ENCODE measurements at regions not wholly inside any gene's neighbourhood (a gene's known extent, or its start where the extent isn't known, plus 50 kb on each side); places are given as distances from the start of the nearest gene placed in this dataset.

GRCh38 chr15:29624271-29624670 is 198.0 kb downstream of the TJP1 start:
- DNase-seq (ENCODE audit: low spot score) = no peak
- no peak for TF ChIP-seq CTCF (IDR thresholded peaks at IDR 0.05)
- no peaks in the 10 kb centered on the region for H3K4me1 ChIP-seq
- H3K27me3 ChIP-seq = no peaks in the 10 kb centered on the region
- no peak overlapping the region for H3K4me3 ChIP-seq
- no peaks in the 10 kb centered on the region for H3K9me3 ChIP-seq
- no peak overlapping the region for H3K27ac ChIP-seq
- no peaks in the 10 kb centered on the region for H3K36me3 ChIP-seq

GRCh38 chr15:29623116-29623639 is 199.1 kb downstream of the TJP1 start:
- Histone ChIP-seq H3K4me3 (no peak overlapping the region), H3K36me3 (no peaks in the 10 kb centered on the region), H3K9me3 (no peaks in the 10 kb centered on the region), H3K4me1 (no peaks in the 10 kb centered on the region), H3K27ac (no peak overlapping the region), H3K27me3 (no peaks in the 10 kb centered on the region)
- no peak for TF ChIP-seq CTCF (IDR thresholded peaks at IDR 0.05)
- peak; percentile 26 for DNase-seq (ENCODE audit: low spot score)

GRCh38 chr15:29622637-29623036 is 199.6 kb downstream of the TJP1 start:
- no peak for DNase-seq (ENCODE audit: low spot score)
- no peak overlapping the region for H3K4me3 ChIP-seq
- H3K36me3 ChIP-seq = no peaks in the 10 kb centered on the region
- no peak overlapping the region for H3K27ac ChIP-seq
- H3K9me3 ChIP-seq = no peaks in the 10 kb centered on the region
- H3K27me3 ChIP-seq = no peaks in the 10 kb centered on the region
- H3K4me1 ChIP-seq = no peaks in the 10 kb centered on the region
- no peak for TF ChIP-seq CTCF (IDR thresholded peaks at IDR 0.05)

- Histone ChIP-seq H3K36me3 (no peaks in the 10 kb centered on the region), H3K27me3 (no peaks in the 10 kb centered on the region), H3K4me1 (no peaks in the 10 kb centered on the region), H3K4me3 (no peak overlapping the region), H3K27ac (no peak overlapping the region), H3K9me3 (no peaks in the 10 kb centered on the region)
- DNase-seq (ENCODE audit: low spot score) = no peak
- TF ChIP-seq CTCF (IDR thresholded peaks at IDR 0.05) = no peak
Measured at GRCh38 chr15:29621616-29622015, 200.7 kb downstream of the TJP1 start.

GRCh38 chr15:29618586-29618985 is 203.7 kb downstream of the TJP1 start:
- no peaks in the 10 kb centered on the region for H3K4me1 ChIP-seq
- H3K9me3 ChIP-seq = no peaks in the 10 kb centered on the region
- no peaks in the 10 kb centered on the region for H3K36me3 ChIP-seq
- TF ChIP-seq CTCF (IDR thresholded peaks at IDR 0.05) = no peak
- no peak for DNase-seq (ENCODE audit: low spot score)
- no peak overlapping the region for H3K4me3 ChIP-seq
- H3K27me3 ChIP-seq = no peaks in the 10 kb centered on the region
- no peak overlapping the region for H3K27ac ChIP-seq

GRCh38 chr15:29616512-29616911 is 205.8 kb downstream of the TJP1 start:
- Histone ChIP-seq H3K9me3 (no peaks in the 10 kb centered on the region), H3K4me3 (no peak overlapping the region), H3K27me3 (no peaks in the 10 kb centered on the region), H3K27ac (no peak overlapping the region), H3K36me3 (no peaks in the 10 kb centered on the region), H3K4me1 (no peaks in the 10 kb centered on the region)
- DNase-seq (ENCODE audit: low spot score) = no peak
- TF ChIP-seq CTCF (IDR thresholded peaks at IDR 0.05) = no peak
